NCI-H446 (cell line): ENCODE measurements at regions not wholly inside any gene's neighbourhood (a gene's known extent, or its start where the extent isn't known, plus 50 kb on each side); places are given as distances from the start of the nearest gene placed in this dataset.
"Not testable (repeated sequence)": the region's sequence is repeated elsewhere in the genome, so short reads cannot be mapped to it uniquely, and the experiment has no call there.

Source experiments
- DNase-seq, 2 experiments: peaks; one replicate each; lab custom pipeline; 2025; lab: John Stamatoyannopoulos, UW

DNA sequence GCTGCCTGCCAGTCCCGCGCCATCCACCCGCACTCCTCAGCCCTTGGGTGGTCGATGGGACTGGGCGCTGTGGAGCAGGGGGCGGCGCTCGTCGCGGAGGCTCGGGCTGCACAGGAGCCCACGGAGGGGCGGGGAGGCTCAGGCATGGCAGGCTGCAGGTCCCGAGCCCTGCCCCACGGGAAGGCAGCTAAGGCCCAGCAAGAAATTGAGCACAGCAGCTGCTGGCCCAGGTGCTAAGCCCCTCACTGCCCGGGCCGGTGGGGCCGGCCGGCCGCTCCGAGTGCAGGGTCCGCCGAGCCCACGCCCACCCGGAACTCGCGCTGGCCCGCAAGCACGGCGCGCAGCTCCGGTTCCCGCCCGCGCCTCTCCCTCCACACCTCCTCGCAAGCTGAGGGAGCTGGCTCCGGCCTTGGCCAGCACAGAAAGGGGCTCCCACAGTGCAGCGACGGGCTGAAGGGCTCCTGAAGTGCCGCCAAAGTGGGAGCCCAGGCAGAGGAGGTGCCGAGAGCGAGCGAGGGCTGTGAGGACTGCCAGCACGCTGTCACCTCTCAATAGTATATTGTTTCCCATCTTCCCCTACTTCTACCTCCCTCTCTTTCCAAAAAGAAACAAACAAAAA is 219.6 kb downstream of the BAMBI start:
- not testable (repeated sequence) for DNase-seq

- DNase-seq = no peak
Observed at GRCh38 chr10:28897617-28898464, 220.5 kb downstream of the BAMBI start.

DNA sequence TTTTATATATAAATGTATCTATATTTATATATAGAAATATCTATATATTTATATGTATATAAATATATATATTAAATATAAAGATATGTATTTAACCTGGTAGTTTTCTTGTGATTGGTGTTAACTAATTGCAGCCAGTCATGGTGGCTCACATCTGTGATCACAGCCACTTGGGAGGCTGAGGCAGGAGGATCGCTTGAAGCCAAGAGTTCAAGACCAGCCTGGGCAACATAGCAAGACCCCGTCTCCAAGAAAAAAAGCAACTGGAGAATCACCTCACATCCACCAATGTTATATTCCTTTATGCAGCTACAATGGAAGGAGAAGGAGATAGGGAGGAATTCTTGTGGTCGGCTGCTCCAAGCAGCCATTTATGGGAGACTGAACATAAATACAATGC is 224.9 kb downstream of the BAMBI start:
- DNase-seq = no peak

GRCh38 chr10:28903063-28903462 is 225.7 kb downstream of the BAMBI start:
- no peak for DNase-seq

DNA sequence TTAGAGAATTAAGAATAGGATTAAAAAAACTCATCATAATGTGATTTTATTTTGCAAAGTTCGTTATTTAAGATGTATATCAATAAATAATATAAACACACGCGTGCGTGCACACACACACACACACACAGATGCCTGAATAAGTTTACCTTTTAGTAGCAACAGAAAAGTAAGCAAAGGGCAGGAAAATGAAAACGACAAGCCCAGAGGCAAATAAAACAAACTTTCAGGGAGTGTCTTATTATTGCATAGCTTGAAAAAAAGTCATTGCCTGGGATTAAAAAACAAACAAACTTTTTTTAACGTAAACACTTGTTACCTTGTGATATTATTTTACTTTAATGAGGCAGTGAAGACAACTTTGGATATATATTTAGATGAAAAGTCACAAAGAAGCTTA is 226.4 kb downstream of the BAMBI start:
- DNase-seq = no peak

DNA sequence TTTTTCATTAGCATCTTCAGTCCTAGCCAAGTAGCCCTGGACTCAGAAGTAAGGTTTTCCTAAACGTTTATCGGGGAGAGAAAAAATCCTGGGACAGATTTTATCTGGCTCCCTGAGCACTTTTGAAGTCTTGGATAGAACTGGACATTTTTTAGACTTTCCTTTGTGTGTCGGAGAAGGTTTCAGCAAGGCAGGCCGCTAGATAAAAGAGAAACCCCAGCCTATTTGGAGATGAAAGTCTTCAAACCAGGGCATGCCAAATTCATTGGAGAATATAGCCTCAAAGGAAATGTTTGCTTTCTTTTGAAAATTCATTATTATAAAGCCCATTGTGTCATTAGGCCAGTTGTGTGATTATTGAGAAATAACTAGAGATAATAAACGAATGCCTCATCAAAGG is 228.1 kb downstream of the BAMBI start:
- no peak for DNase-seq

- no peak for DNase-seq
Observed at GRCh38 chr10:28906011-28906411, 228.7 kb downstream of the BAMBI start.

GRCh38 chr10:28906415-28906814 is 229.1 kb downstream of the BAMBI start:
- DNase-seq = no peak

- no peak for DNase-seq
Observed at GRCh38 chr10:28906934-28907333, 229.6 kb downstream of the BAMBI start.

DNA sequence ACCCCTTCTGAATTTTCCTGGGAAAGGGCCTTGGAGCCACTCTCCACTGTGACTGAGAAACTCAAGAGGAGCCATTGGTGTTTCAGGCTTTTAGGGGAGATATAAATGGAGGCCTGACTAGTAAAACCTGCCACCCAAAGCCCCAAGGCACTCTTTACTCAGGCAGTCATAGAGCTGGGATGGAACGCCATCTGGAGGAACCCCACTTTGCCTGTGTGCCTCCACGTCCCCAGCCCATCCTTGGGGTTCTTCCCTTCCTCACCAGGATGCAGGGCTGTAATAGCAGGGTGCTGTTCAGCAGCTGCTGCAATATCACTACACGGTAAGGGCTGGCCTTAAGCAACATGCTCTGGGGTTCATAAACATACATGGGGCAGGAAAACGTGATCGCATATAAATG is 232.6 kb downstream of the BAMBI start:
- DNase-seq = no peak

DNA sequence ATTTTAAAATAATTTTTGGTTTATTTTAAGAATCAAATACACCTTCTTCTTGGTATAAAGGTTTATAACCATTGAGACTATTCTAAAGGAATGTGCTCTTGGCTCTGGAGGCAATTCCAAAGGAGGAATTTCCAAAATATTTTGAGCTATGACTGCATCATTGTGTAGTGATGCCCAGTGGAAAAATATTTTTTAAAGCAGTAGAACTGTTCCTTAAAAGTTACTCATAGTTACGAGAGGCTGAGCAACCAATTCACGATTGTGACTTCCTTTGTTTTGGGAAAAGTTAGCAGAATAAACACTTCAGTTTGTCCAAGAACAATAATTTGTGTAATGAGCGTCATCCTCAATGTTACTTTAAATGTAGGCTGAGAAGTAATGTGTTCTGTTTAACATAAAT is 233.6 kb downstream of the BAMBI start:
- no peak for DNase-seq

DNA sequence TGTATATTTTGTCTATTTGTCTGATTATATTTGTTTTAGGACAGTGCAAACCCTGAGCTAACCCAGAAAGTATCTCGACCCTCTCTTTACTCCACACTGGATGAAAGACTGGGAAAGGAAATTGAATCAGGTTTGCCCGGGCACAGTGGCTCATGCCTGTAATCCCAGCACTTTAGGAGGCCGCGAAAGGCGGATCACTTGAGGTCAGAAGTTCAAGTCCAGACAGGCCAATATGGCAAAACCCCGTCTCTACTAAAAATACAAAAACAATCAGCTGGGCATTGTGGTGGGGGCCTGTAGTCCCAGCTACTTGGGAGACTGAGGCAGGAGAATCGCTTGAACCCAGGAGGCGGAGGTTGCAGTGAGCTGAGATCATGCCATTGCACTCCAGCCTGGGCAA is 234.2 kb downstream of the BAMBI start:
- not testable (repeated sequence) for DNase-seq

DNA sequence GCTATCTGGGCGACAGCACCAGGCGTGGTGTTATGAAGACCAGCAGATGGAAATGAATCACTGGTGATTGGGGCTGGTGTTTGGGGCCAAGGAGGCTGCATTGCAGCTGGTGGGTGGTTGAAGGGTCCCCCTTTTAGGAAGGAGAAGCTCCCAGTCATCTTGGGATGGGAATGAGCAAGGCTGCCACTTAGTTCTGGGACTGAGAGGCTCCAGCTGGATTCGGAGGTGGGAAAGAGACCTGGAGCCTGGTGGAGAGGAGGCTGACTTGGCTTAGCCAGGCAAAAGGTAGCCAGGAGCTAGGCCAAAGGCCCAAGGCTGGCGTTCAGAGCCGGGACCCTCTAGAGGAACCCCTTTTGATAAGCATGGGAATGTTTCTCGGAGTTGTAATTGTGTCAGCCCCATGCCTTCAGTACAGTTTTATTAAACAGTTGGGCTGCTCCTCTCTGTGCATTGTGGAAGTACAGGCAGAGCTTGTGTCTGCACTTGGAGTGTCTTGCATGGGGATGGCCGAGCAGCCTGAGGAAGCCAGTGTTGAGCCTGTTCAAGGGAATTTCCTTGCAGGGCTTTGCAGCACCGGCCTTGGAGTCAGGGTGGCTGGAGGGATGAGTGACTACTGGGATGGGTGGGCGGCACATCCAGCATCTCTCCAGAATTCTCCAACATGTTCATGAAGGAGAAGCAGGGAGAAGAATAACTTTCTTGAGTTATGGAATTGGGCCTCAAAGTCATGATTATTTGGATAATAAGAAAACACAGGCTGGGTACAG is 234.9 kb downstream of the BAMBI start:
- DNase-seq = no peak

GRCh38 chr10:28913436-28914237 is 236.3 kb downstream of the BAMBI start:
- DNase-seq = no peak

DNA sequence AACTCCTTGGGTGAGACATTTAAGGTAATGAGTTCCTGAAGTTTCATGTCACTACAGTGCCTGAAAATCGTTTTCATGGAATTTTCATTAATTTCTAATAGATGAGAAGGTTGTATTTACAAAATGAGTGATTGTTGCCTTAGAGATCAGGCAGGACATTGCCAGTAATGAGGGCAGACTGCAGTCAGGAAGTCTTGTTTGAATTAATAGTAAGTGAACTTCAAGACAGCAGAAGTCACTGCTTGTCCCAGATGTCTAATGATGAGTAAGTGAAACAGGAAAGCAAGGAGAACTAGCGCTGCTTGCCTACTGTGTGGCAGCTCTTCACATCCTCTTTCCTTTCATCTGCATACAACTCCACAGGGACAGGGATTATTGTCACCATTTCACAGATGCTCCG is 237.4 kb downstream of the BAMBI start:
- DNase-seq = no peak

GRCh38 chr10:28915989-28916588 is 238.8 kb downstream of the BAMBI start:
- no peak for DNase-seq

DNA sequence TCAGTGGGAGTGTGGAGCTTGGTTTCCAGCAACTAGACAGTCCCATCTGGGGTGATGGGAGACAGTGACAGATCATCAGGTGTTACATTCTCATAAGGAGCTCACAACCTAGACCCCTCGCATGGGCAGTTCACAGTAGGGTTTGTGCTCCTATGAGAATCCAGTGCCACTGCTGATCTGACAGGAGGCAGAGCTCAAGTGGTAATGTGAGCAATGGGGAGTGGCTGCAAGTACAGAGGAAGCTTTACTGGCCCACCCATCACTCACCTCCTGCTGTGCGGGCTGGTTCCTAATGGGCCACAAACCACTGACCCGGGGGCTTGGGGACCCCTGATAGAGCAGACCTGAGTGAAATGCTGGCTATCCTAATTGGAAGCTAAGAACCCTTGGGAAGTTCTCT is 242.8 kb downstream of the BAMBI start:
- no peak for DNase-seq

DNA sequence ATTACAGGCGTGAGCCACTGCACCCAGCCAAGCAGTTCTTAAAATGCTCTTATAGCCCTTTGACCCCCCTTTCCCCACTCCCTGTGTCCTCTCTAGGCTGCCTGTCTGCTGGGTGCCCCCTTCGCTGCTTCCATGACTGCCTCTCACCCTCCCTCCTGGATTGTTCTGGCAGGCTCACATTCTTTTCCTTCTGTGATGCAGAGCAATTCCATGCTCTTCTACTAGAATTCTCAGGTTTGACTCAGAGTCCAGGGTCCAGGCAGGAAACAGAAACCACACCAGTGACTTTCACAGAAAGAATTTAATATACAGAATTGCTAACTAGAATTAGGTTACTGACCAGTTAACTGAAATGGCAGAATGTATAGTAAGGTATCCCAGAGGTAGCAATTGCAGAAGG is 244.8 kb downstream of the BAMBI start:
- no peak for DNase-seq

DNA sequence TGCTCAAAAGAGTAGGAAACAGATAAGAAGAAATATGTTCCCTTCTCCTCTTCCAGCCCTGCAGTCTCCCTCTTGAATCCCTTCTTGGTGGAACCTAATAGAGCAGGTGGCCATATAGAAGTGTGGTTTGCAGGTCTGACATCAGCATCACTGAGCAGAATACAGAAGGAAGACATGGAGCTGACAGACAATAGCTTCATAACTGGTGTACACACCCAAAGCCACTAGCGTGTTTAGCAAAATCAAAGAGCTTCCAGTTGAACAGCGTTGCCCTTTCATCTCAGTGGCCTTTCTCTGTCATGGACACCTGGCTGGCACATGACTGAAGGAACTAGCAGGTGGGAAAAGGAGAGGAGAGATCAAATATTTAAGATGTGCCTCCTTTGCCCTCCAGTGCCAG is 245.5 kb downstream of the BAMBI start:
- no peak for DNase-seq

GRCh38 chr10:28924717-28925116 is 247.4 kb downstream of the BAMBI start:
- DNase-seq = no peak

- no peak for DNase-seq
Observed at GRCh38 chr10:28925121-28925663, 247.9 kb downstream of the BAMBI start.
